Uterus (tissue), 3 donors: ENCODE measurements at regions not wholly inside any gene's neighbourhood (a gene's known extent, or its start where the extent isn't known, plus 50 kb on each side); places are given as distances from the start of the nearest gene placed in this dataset.

Source experiments
- DNase-seq, 2 donors: peaks; one replicate each; pipeline ENCODE4 v3.0.0-alpha.2; 2019 to 2020
- H3K27ac ChIP-seq, 2 donors: fragments of 200-600 bp; sonication (generic); 1 replicate in 1 of 2; 2 replicates in 1 of 2; pipeline ENCODE4 v1.5.1; 2016 to 2018
- H3K27me3 ChIP-seq, 2 donors: fragments of 200-600 bp; sonication (generic); one replicate each; pipeline ENCODE4 v1.5.1; 2018 to 2019; ENCODE audit warnings: control low read depth in 1 of 2
- H3K36me3 ChIP-seq, 2 donors: fragments of 200-600 bp; sonication (generic); one replicate each; pipeline ENCODE4 v1.5.1; 2019; ENCODE audit warnings: control low read depth in 1 of 2
- H3K4me1 ChIP-seq, 2 donors: fragments of 200-600 bp; sonication (generic); one replicate each; pipeline ENCODE4 v1.5.1; 2018 to 2019; ENCODE audit warnings: control low read depth in 1 of 2
- H3K4me3 ChIP-seq, 2 donors: fragments of 200-600 bp; sonication (generic); 1 replicate in 1 of 2; 2 replicates in 1 of 2; pipeline ENCODE4 v1.5.1; 2018 to 2019; ENCODE audit warnings: mild to moderate bottlenecking in 1 of 2
- H3K9me3 ChIP-seq, 2 donors: fragments of 200-600 bp; sonication (generic); one replicate each; pipeline ENCODE4 v1.5.1; 2019; ENCODE audit warnings: control low read depth in 1 of 2
- POLR2A ChIP-seq, 2 donors: fragments of 450-650 bp; IDR thresholded peaks; one replicate each; pipeline ENCODE4 v1.6.1; 2016; ENCODE audit warnings: antibody characterized with exemption in 2 of 2, mild to moderate bottlenecking in 1 of 2, moderate library complexity in 1 of 2
- intact Hi-C: fragments of 100-400 bp; cut with DNase I; formaldehyde crosslinking; loops from one replicate; pipeline ENCODE4 v1.15.1; 2023; ENCODE audit warnings: low total_unique reads
- TF ChIP-seq, protein P1 (sequence below), 4 experiments: fragments of 200-600 bp in 2 of 4; fragments of 450-650 bp in 2 of 4; sonication (generic) in 2 of 4; IDR thresholded peaks; one replicate each; pipeline ENCODE4 v1.5.1; 2016 to 2019; ENCODE audit warnings: antibody characterized with exemption in 4 of 4, mild to moderate bottlenecking in 2 of 4, moderate library complexity in 1 of 4
- donor health status: DM: yes; HTN: yes; CAD: no.

GRCh38 chr6:67640484-67640883 lies 994.6 kb upstream of the ADGRB3 start:
- intact Hi-C loops: no loop called here
- no peak overlapping the region for H3K4me3 ChIP-seq
- TF ChIP-seq POLR2A (IDR thresholded peaks at IDR 0.05): no peak
- TF ChIP-seq, protein P1, sequence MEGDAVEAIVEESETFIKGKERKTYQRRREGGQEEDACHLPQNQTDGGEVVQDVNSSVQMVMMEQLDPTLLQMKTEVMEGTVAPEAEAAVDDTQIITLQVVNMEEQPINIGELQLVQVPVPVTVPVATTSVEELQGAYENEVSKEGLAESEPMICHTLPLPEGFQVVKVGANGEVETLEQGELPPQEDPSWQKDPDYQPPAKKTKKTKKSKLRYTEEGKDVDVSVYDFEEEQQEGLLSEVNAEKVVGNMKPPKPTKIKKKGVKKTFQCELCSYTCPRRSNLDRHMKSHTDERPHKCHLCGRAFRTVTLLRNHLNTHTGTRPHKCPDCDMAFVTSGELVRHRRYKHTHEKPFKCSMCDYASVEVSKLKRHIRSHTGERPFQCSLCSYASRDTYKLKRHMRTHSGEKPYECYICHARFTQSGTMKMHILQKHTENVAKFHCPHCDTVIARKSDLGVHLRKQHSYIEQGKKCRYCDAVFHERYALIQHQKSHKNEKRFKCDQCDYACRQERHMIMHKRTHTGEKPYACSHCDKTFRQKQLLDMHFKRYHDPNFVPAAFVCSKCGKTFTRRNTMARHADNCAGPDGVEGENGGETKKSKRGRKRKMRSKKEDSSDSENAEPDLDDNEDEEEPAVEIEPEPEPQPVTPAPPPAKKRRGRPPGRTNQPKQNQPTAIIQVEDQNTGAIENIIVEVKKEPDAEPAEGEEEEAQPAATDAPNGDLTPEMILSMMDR (IDR thresholded peaks at IDR 0.05): no peak

DNA sequence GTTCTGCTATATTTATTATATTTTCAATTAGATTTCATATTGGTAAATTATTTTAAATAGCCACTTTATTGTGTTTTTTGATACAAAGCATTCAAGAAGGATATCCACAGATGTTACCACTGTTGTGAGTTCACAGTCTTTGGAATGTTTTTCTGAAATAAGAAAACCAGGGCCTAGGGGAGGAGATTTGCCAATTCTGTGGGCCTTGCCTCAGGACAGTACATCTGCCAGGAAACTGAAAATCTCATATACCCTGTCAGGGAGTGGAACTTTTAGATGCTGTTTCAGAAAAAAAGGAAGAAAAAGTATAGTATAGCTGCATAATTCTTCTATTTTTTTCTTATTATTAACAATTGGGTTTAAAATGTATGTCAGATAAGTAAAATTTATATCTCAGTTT lies 995.9 kb upstream of the ADGRB3 start:
- intact Hi-C loops: no loop called here
- peaks cover 0 to 3% of the 10 kb centered on the region in 2 donors for H3K36me3 ChIP-seq
- H3K4me3 ChIP-seq: no peak overlapping the region
- no peak for TF ChIP-seq POLR2A (IDR thresholded peaks at IDR 0.05)
- TF ChIP-seq, protein P1 (IDR thresholded peaks at IDR 0.05): no peak
- no peak for DNase-seq
- no peaks in the 10 kb centered on the region for H3K27me3 ChIP-seq
- no peak overlapping the region for H3K27ac ChIP-seq
- H3K9me3 ChIP-seq: no peaks in the 10 kb centered on the region
- H3K4me1 ChIP-seq: no peaks in the 10 kb centered on the region

More at GRCh38 chr6:67640484-67640883, 994.6 kb upstream of the ADGRB3 start:
- Histone ChIP-seq H3K36me3 (peaks cover 0 to 3% of the 10 kb centered on the region in 2 donors), H3K27ac (no peak overlapping the region), H3K4me1 (no peaks in the 10 kb centered on the region), H3K9me3 (no peaks in the 10 kb centered on the region), H3K27me3 (no peaks in the 10 kb centered on the region)
- DNase-seq: no peak

GRCh38 chr6:67634199-67634598 lies 1000.9 kb upstream of the ADGRB3 start:
- Histone ChIP-seq H3K36me3 (peaks cover 0 to 3% of the 10 kb centered on the region in 2 donors), H3K9me3 (no peaks in the 10 kb centered on the region), H3K4me1 (no peaks in the 10 kb centered on the region), H3K27me3 (no peaks in the 10 kb centered on the region), H3K27ac (no peak overlapping the region), H3K4me3 (no peak overlapping the region)
- intact Hi-C loops: no loop called here
- TF ChIP-seq, protein P1 (IDR thresholded peaks at IDR 0.05): no peak
- no peak for TF ChIP-seq POLR2A (IDR thresholded peaks at IDR 0.05)
- DNase-seq: no peak

DNA sequence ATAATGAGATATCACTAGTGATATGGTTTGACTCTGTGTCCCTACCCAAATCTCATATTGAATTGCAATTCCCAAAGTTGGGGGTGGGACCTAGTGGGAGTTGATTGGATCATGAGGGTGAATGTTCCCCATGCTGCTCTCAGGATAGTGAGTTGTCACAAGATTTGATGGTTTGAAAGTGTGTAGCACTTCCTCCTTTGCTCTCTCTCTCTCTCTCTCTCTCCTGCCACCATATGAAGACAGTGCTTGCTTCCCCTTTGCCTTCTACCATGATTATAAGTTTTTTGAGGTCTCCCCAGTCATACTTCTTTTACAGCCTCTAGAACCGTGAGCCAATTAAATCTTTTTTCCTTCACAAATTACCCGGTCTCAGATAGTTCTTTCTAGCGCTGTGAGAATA lies 1002.0 kb upstream of the ADGRB3 start:
- no peak for TF ChIP-seq POLR2A (IDR thresholded peaks at IDR 0.05)
- TF ChIP-seq, protein P1 (IDR thresholded peaks at IDR 0.05): no peak

DNA sequence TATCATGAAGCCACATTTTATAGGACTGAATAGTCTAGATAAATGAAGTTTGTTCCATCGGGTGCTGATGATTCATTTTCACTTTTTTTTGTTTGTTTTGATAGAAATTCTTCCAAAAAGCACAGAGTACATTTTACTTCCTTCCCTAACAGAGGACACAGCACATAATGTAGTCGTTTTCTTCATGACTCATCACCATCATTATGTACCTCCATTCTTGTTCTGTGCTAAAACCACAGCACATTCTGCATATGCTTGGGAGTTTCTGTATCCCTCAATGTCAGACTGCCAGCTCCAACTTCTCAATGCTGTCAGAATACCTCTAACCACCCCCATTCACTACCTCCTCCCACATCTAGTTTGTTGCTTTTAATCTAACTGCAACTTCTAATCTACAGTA lies 1004.9 kb upstream of the ADGRB3 start:
- H3K4me3 ChIP-seq: no peak overlapping the region

More for the DNA sequence above, 1002.0 kb upstream of the ADGRB3 start:
- H3K27ac ChIP-seq: no peak overlapping the region
- H3K27me3 ChIP-seq: no peaks in the 10 kb centered on the region
- H3K4me1 ChIP-seq: no peaks in the 10 kb centered on the region
- no peaks in the 10 kb centered on the region for H3K9me3 ChIP-seq
- DNase-seq: no peak
- no peak overlapping the region for H3K4me3 ChIP-seq
- intact Hi-C loops: no loop called here
- peaks cover 0 to under 1% of the 10 kb centered on the region in 2 donors for H3K36me3 ChIP-seq

More for the DNA sequence above, 1004.9 kb upstream of the ADGRB3 start:
- Histone ChIP-seq H3K9me3 (no peaks in the 10 kb centered on the region), H3K27ac (no peak overlapping the region), H3K4me1 (no peaks in the 10 kb centered on the region), H3K36me3 (no peaks in the 10 kb centered on the region), H3K27me3 (no peaks in the 10 kb centered on the region)
- intact Hi-C loops: no loop called here
- no peak for TF ChIP-seq POLR2A (IDR thresholded peaks at IDR 0.05)
- TF ChIP-seq, protein P1 (IDR thresholded peaks at IDR 0.05): no peak
- no peak for DNase-seq
